NCI-H2107 treated with DMSO at 0.1 percent for 48 hours (cell line): ENCODE measurements at regions not wholly inside any gene's neighbourhood (a gene's known extent, or its start where the extent isn't known, plus 50 kb on each side); places are given as distances from the start of the nearest gene placed in this dataset.
A peak's percentile ranks its signal among the peaks of the same experiment; 100 is the strongest.

ENCODE experiments used
- DNase-seq: peaks from one replicate; lab custom pipeline; 2025; ENCODE audit not compliant: unreplicated experiment; lab: John Stamatoyannopoulos, UW

DNA sequence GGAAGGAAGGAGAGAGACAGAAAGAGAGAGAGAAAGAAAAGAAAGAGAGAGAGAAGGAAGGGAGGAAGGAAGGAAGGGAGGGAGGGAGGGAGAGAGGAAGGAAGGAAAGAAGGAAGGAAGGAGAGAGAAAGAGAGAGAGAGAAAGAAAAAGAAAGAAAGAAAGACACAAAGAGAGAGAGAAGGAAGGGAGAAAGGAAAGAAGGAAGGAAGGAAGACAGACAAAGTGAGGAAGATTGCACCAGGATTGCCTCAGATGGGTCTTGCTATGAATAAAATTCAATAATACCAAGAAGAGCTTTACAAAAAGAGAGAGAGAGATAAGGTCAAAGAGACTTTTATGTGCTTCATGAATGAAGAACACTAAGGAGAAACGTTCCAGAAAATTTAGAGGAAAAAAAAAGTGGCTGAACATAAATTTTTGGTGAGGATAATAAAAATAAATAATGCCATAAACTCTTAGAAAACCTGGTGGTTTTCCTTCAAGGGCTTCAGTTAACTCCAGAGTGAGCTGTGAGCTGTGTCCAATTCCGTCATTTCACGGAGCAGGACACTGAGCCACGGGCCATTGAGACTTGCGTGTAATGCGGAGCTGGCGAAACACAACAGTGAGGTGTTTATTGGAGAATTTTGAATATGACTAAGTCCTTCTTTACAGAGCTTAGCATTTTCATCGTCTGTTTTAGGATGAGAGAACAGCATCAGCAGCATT is 72.7 kb upstream of the TNRC6C start:
- DNase-seq = no peak

DNA sequence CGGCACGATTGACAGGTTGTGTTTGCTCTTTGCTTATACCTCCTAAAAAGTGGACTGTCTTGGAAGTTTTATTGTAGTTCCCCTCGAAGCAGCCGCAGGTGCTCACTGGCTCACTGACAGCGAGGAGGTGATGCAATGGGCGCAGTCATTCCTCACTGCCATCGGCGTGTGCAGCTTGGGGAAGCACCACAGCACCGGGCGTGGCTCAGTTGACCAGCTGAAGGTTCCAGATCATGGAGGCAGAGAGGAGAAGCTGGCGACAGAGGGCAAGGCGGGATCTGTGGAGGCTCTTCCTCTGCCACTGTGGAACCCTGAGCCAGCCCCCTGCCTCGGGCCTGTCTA is 72.1 kb upstream of the TNRC6C start:
- no peak for DNase-seq

GRCh38 chr17:77887110-77887463 is 71.4 kb upstream of the TNRC6C start:
- no peak for DNase-seq

DNA sequence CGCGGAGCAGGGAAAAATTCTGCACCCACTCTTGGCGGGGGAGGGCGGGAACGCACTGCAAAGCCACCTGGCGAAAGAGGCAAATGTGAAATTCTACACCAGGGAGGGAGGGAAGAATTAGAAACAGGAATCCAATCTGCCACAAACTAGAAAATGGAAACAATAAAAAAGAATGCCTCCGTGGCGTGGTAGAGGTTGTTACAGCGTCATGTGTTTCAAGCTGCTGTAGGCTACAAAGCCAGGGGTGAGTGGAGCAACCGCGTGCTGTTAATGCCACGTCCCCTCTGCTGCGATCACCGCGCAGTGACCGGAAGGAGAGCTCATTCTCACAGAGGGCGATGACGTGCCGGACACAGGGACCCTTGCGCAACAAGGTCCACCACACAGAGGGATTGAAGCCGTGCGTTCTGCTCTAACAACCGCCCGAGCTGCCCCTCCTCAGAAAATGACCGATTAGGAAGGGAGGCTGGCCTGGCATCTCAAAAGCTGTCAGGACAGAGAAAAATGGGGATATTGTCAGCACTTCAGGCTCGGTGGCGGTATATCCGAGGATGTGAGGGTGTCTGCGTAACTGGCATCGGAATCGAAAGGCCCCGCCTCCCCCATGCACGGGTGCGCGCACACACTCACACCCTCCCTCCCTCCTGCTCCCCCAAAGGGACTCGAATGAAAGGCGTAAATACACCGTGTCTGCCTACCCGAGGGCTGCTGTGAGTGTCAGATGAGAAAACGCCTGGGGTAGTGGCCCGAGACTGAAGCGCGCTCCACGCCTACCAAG is 70.8 kb upstream of the TNRC6C start:
- peak; percentile 90 for DNase-seq

DNA sequence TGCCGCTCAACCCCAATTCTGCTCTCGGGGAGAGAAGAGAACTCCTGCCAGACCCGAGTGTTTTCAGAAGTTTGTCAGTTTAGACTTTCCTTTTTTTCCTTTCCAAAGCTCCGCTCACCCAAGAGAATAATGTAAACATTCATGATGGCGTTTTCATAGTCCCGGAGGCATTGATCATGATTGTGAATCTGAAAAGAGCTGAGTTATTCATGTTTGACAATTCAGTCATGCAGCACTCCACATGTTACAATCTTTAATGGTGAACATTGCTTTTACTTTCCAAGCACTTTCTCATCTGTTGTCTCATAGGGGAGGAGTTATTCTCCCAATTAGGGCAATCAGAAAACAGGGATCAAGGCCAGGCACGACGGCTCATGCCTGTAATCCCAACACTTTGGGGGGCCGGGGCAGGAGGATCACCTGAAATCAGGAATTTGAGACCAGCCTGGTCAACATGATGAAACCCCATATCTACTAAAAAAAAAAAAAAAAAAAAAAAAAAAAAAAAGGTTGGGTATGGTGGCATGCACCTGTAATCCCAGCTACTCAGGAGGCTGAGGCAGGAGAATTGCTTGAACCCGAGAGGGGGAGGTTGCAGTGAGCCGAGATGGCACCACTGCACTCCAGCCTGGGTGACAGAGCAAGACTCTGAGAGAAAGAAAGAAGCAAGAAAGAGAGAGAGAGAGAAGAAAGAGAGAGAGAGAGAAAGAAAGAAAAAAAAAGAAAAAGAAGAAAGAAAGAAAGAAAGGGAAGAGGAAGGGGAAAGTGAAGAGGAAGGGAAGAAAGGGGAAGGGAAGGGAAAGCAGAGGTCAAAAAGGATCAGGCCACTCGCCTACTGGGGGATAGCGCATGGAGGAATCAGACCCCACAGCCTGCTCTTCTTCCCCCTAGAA is 70.0 kb upstream of the TNRC6C start:
- no peak for DNase-seq

DNA sequence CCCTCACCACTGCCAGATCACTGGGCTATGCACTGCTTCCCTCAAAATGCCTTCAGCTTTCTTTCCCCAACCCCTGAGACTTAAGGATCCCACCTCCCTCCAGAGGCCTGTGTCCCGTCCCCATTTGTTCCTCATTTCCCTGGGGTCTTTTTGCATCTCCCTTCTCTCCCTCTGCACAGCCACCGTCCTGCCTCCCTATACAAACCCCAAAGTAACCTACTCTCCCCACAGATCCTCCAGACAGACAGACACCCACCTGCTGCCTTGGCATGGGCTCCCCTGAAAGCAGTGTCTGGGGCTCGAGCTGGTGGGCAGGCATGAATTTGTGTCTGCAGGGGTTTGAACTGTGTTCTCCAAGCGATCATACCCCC is 69.4 kb upstream of the TNRC6C start:
- no peak for DNase-seq

DNA sequence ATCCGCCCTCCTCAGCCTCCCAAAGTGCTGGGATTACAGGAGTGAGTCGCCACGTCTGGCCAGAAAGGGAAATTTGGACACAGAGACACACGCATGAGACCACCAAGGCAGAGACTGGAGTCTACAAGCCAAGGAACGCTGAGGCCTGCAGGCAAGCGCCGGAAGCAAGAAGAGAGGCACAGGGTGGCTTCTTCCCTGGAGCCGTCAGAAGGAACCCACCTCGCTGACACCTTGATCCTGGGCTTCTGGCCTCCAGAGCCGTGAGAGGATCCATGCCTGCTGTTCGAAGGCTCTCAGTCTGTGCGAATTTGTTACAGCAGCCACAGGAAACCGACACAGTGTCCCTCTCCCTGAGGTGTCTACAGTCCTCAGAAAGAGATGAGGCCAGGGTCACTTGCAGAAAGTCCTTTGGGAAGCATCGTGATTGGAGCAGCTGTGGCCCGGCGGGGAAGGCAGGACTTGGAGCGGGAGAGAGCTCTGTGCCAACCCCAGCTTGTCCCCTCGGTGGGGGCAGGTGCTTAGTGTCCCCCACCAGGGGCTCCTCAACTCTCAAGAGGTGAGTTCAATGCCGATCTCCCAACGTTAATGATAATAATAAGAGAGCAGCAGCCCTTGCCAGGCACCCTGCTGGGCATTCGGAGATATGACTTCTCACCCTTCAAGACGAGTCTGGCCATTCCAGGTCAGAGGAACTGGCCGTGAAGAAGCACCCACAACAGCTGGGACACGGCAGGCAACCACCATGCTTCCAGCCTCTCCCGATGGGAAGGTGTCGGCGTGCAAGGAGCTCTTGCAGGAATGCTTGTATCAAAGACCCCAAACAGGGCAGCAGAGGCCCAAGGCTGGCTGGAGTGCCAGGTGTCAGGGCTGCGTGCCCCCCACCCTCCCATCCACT is 68.4 kb upstream of the TNRC6C start:
- DNase-seq = no peak

GRCh38 chr17:77890771-77891170 is 67.7 kb upstream of the TNRC6C start:
- DNase-seq = no peak

GRCh38 chr17:77891602-77892001 is 66.9 kb upstream of the TNRC6C start:
- no peak for DNase-seq

- DNase-seq = no peak
These were observed 66.5 kb upstream of the TNRC6C start for GRCh38 chr17:77892031-77892430.

DNA sequence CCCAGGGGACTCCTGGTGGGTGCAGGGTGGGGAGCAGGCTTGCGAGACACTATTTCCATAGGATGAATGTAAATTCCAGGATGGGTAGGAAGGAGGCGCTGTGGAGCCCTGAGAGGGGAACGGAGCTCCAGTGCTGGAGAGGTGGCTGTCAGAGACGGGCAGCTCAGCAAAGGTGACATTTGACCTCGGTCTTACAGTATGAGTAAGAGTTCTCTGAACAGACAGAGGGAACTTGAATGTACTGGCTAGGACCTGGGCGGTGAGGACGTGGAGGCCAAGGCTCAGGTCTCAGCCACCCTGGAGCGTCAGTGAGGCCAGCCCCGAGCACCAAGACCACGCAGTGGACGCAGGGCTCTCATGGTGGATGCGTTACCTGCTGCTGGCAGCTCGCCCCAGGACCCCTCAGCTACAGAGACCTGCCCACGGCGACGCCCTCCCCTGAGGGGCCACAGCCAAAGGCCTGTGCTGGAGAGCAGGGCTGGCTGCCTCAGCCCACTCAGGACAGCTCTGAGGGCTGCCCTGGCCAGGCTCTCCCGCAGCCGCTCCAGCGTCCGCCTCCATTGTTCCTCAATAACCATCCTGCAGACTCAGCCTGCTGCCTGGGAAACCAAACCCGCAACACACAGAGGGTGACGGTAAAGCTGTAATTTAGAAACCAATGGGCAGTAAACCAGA is 65.9 kb upstream of the TNRC6C start:
- DNase-seq = no peak

GRCh38 chr17:77893144-77894044 is 65.1 kb upstream of the TNRC6C start:
- no peak for DNase-seq

- DNase-seq = no peak
These were observed 64.2 kb upstream of the TNRC6C start for GRCh38 chr17:77894126-77894956.

DNA sequence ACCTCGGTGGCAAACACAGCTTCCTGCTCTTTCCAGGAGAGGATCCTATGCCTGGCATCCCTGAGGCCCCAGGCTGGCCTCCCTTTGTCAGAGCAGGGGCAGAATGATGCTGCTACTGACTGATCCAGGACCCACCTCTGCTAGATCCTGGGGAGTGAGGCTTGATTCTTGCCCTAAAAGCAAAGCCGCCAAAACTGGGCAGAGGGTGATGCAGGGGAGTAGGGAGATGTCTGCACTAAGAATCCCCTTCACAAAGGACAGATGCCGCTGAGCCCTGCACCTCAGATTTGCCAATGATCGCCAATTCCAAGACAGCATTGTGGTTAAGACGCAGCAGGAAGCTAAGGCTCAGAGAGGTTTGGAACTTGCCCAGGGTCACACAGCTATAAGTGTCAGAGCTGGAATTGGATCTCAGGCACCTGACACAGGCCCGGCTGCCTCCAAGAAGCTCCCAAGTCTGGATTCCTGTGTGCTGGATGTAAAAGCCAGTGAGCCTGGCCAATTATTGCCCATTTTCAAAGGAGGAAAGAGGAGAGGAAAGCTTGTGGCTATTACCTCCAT is 60.7 kb upstream of the TNRC6C start:
- no peak for DNase-seq

DNA sequence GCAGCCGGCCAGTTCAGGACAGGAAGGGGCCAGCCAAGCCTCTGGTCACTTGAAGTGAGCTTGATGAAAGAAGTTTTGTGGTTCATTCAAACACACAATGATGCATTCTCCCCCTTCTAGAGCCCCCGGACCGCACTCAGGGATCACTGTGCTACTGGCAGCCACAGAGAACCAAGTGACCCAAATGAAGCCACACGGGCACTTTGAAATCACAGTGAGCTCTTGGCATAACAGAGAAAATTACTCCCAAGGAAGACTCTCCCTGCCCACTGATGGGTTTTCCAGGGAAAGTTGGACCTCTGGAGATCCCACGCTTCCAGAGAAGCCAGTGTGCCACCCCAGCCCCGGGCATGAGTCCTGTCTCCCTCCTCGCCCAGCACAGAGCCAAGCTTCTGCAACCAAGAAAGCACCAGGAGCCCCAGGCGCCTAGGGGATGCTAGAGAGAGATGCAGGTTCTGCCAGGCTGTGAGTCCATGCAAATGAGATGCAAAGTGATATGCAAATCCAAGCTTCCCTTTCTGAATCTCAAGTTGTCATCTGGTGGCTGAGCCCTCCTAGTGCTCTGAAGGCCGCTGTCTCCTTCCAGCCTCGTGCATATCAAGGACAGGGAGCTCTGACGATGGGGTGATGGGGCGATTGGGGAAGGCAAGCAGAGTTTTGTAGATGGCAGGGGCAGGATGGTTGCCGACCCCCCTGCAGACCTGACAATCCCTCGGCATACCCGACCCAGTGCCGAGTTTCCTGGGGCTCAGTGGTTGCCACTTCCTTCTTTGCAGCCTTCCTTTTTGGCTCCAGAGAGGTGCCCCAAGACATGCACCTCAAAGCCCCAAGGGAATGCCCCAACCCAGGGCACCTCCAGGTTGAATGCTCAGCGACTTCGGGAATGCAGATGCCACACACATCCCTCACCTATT is 59.7 kb upstream of the TNRC6C start:
- DNase-seq = no peak

DNA sequence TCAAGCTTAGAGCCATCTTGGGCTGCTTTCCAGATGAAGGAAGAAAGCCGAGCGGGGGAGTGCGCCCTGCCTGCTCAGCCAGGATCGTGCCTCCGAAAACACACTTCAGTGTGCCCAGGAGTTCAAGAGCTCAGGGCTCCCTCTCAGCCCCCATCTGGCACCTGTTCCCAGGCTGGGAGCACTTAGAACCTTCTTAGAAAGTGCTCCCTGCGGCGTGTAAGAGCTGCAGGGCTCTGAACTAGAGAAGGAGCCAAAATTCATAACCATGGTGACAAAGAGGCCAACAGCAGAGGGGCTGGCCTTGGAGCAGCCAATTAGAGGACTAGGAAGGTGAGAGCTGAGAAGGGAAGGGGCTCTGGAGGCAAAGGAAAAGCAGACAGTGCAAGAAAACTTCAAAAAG is 59.0 kb upstream of the TNRC6C start:
- peak; percentile 8 for DNase-seq

DNA sequence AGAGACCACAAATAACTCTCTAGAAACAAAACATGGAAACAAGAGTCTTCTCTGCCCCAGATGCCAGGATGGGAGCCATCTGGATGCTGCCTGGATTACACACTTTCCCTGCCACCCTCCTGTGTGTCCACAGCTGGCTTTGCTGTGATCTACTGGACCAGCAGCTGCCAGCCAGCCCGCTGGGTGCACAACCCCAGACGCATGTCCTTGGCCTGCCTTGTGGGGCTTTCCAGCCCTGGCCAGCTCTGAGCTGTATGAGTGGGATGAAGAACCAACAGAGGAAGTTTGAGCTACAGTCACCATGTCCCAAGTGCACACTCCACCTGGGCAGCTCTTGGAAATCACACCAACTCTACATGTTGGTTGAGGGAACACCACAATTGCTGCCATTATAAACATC is 57.0 kb upstream of the TNRC6C start:
- no peak for DNase-seq
